Lower lobe of right lung (tissue), 2 donors: ENCODE measurements at regions not wholly inside any gene's neighbourhood (a gene's known extent, or its start where the extent isn't known, plus 50 kb on each side); places are given as distances from the start of the nearest gene placed in this dataset.

ENCODE experiments used
- ATAC-seq, 2 donors: fragments of 200-7000 bp; cut with Tn5 transposase; one replicate each; pipeline ENCODE4 v1.9.1; 2020 to 2022; ENCODE audit warnings: mild to moderate bottlenecking in 2 of 2, moderate library complexity in 2 of 2
- DNase-seq: peaks from one replicate; pipeline ENCODE4 v3.0.0-alpha.2; 2020
- H3K27ac ChIP-seq: fragments of 200-600 bp; one replicate; pipeline ENCODE4 v1.8.0; 2022
- H3K27me3 ChIP-seq: fragments of 200-600 bp; one replicate; pipeline ENCODE4 v1.8.0; 2022; ENCODE audit warnings: low read depth
- H3K36me3 ChIP-seq: fragments of 200-600 bp; one replicate; pipeline ENCODE4 v1.8.0; 2022; ENCODE audit warnings: mild to moderate bottlenecking
- H3K4me1 ChIP-seq: fragments of 200-600 bp; one replicate; pipeline ENCODE4 v1.8.0; 2022
- H3K4me3 ChIP-seq: fragments of 200-600 bp; one replicate; pipeline ENCODE4 v1.8.0; 2022; ENCODE audit warnings: mild to moderate bottlenecking
- H3K9me3 ChIP-seq: fragments of 200-600 bp; one replicate; pipeline ENCODE4 v1.8.0; 2022
- intact Hi-C: fragments of 100-400 bp; cut with DNase I; formaldehyde crosslinking; loops from one replicate; pipeline ENCODE4 v1.11.0; 2022
- TF ChIP-seq, protein P1 (sequence below): fragments of 200-600 bp; IDR thresholded peaks from one replicate; pipeline ENCODE4 v1.8.0; 2022; ENCODE audit warnings: antibody characterized with exemption, mild to moderate bottlenecking
- donor health status: DM: no; HTN: yes; CAD: no; lungs with severe emphysema.

DNA sequence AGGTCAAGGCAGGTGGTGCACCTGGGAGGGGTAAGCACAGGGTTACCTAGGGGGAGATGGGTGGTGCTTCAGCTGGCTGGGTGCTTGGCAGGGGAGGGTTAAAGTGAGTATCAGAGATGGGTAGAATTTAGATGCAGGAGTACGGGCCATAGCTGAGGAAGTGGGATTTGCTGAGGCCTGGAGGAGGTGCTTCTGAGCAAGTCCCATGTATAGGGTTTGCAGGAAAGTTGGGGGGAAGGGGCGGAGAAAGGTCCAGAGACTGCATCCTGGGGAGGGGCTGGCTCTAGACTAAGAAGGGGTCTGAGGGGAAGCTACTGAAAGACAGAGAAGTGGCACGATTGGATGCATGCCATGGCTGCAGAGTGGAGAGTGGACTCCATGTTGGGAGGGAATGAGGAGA, 281.6 kb upstream of the ZNF32 start:
- ATAC-seq (no peak), DNase-seq (no peak)
- H3K4me3 ChIP-seq, result no peak overlapping the region
- H3K27me3 ChIP-seq, result no peaks in the 10 kb centered on the region
- H3K9me3 ChIP-seq, result no peaks in the 10 kb centered on the region
- no peaks in the 10 kb centered on the region for H3K36me3 ChIP-seq
- intact Hi-C loops, result no loop called here
- H3K4me1 ChIP-seq, result no peaks in the 10 kb centered on the region
- TF ChIP-seq, protein P1, sequence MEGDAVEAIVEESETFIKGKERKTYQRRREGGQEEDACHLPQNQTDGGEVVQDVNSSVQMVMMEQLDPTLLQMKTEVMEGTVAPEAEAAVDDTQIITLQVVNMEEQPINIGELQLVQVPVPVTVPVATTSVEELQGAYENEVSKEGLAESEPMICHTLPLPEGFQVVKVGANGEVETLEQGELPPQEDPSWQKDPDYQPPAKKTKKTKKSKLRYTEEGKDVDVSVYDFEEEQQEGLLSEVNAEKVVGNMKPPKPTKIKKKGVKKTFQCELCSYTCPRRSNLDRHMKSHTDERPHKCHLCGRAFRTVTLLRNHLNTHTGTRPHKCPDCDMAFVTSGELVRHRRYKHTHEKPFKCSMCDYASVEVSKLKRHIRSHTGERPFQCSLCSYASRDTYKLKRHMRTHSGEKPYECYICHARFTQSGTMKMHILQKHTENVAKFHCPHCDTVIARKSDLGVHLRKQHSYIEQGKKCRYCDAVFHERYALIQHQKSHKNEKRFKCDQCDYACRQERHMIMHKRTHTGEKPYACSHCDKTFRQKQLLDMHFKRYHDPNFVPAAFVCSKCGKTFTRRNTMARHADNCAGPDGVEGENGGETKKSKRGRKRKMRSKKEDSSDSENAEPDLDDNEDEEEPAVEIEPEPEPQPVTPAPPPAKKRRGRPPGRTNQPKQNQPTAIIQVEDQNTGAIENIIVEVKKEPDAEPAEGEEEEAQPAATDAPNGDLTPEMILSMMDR, result no peak
- H3K27ac ChIP-seq, result no peak overlapping the region

DNA sequence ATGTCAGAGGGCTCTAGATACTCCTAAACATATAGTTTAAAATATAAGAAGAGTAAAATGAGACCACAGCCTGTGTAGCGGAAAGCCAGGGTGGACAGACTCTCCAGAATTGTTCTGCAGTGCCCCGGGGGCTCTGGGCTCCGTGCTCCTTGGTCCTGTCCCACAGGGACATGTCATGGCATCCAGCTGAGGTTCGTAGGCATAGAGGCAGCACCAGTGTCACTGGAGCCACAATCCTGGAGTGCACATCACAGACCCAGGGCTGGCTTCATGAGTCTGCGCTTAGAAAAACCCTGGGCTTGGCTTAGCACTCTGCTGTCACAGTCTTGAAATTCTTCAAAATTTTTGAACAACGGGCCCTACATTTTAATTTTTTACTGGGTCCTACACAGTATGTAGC, 280.4 kb upstream of the ZNF32 start:
- Histone ChIP-seq H3K27ac (no peak overlapping the region), H3K27me3 (no peaks in the 10 kb centered on the region), H3K36me3 (no peaks in the 10 kb centered on the region), H3K4me3 (no peak overlapping the region), H3K9me3 (no peaks in the 10 kb centered on the region), H3K4me1 (no peaks in the 10 kb centered on the region)
- intact Hi-C loops, result no loop called here
- TF ChIP-seq, protein P1, result no peak
- no peak for ATAC-seq
- DNase-seq, result no peak

DNA sequence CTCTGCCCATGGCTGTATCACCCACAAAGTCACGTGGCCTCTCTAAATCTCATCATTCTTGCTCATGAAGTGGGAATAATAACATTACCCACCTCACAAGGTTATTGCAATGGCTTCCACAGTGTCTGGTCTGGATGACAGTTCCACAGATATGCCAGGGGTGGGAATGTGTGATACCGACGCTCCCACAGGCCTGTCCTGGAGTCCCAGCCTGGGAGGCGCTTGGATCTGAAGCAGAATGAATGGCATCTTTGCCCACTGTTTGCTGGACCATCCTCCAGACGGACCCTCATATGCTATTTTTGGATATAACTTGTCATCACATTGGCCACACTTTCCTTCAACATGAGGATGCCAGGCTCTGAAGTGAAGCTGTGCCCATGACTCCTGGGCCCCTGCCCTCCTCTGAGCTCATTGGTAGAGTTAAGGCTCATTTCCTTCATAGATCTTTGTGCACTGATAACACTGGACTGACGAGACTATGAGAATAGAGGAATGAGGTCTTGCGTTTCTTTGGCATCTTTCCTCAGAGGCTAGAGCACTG, 279.8 kb upstream of the ZNF32 start:
- H3K4me3 ChIP-seq, result no peak overlapping the region
- ATAC-seq, result no peak
- DNase-seq, result no peak
- no peak overlapping the region for H3K27ac ChIP-seq
- no peaks in the 10 kb centered on the region for H3K4me1 ChIP-seq
- H3K36me3 ChIP-seq, result no peaks in the 10 kb centered on the region
- intact Hi-C loops, result no loop called here
- no peaks in the 10 kb centered on the region for H3K27me3 ChIP-seq
- TF ChIP-seq, protein P1, result no peak
- H3K9me3 ChIP-seq, result no peaks in the 10 kb centered on the region

DNA sequence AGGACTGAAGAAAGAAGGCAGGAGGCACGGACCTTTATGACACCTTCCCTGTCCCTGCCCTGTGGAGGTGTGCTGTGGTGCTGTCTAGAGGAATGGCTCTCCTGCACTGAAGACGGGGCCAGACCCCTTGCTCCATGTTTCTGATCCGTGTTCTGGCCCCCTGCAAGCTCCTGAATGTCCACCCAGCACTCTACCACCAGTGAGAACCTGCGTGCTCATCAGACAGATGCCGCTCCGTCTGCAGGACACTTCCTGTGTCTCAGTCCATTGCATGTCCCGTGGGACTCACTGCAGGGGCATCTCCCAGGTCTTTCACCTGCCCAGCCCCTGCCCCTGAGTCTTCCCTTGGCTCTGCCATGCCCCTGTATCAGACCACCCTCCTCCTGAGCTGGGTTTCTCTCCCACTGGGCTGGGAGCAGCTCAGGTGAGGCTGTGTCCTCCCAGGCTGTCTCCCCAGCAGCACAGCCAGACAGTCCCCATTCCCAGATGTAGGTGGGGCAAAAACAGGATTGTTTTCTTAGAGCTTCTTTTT, 278.3 kb upstream of the ZNF32 start:
- ATAC-seq, result no peak
- H3K27me3 ChIP-seq, result no peaks in the 10 kb centered on the region
- intact Hi-C loops, result no loop called here
- no peak overlapping the region for H3K4me3 ChIP-seq
- H3K4me1 ChIP-seq, result no peaks in the 10 kb centered on the region
- no peaks in the 10 kb centered on the region for H3K9me3 ChIP-seq
- no peak overlapping the region for H3K27ac ChIP-seq
- no peaks in the 10 kb centered on the region for H3K36me3 ChIP-seq
- TF ChIP-seq, protein P1, result no peak
- DNase-seq, result no peak

DNA sequence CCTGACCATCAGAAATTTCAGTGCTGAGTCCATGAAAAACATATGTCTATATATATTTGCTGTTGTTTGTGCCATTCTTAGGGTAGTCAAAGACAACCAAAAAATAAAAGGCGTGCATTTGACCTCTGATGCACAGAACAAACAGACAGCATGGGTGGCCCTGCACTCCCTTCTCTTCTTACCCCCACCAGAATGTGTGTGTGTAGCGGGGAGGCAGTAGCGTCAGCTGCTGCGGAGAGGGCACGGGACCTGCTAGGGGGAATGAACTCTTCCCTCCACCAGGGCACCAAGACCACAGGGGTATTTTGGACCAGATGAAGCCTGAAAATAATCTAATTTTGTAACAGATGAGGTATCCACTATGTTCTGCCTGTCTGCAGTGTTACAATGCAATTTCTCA, 277.7 kb upstream of the ZNF32 start:
- intact Hi-C loops, result no loop called here
- Histone ChIP-seq H3K4me3 (no peak overlapping the region), H3K4me1 (no peaks in the 10 kb centered on the region), H3K36me3 (no peaks in the 10 kb centered on the region), H3K9me3 (no peaks in the 10 kb centered on the region), H3K27ac (no peak overlapping the region), H3K27me3 (no peaks in the 10 kb centered on the region)
- no peak for ATAC-seq
- TF ChIP-seq, protein P1, result no peak
- no peak for DNase-seq

DNA sequence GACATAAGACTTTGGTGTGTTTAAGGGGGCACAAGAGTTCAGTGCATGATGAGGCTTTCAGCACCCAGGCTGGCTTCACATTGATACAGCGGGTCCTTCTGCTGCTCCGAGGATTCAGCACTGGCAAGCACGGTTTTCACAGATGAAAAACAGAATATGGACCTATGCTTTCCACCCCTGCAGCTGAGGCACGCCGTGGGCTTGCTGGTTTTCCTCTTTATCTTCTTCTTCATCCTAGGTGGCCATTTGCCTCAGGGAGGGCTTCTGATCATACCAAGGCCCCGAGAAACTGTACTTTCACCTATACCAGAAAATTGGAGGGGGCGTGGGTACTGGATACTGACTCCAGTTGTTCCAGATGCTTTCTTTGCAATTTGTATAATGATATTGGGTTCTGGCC, 277.1 kb upstream of the ZNF32 start:
- Histone ChIP-seq H3K4me1 (no peaks in the 10 kb centered on the region), H3K4me3 (no peak overlapping the region), H3K27ac (no peak overlapping the region), H3K27me3 (no peaks in the 10 kb centered on the region), H3K9me3 (no peaks in the 10 kb centered on the region), H3K36me3 (no peaks in the 10 kb centered on the region)
- DNase-seq, result no peak
- TF ChIP-seq, protein P1, result no peak
- intact Hi-C loops, result no loop called here
- no peak for ATAC-seq
